SK-N-MC (cell line): ENCODE measurements at regions not wholly inside any gene's neighbourhood (a gene's known extent, or its start where the extent isn't known, plus 50 kb on each side); places are given as distances from the start of the nearest gene placed in this dataset.

Experiments
- EZH2 ChIP-seq: fragments of 200-600 bp; sonication (generic); IDR thresholded peaks from one replicate; pipeline ENCODE4 v1.6.1; 2017; ENCODE audit warnings: antibody characterized with exemption
- FOXP2 ChIP-seq: optimal IDR thresholded peaks from 2 replicates; pipeline ENCODE3; 2011; ENCODE audit warnings: mild to moderate bottlenecking, moderate library complexity; ENCODE audit not compliant: insufficient read depth; ENCODE audit errors: extremely low read length, control extremely low read depth
- POLR2AphosphoS5 ChIP-seq: IDR thresholded peaks from 2 replicates; pipeline ENCODE4 v1.6.1; 2012; ENCODE audit warnings: mild to moderate bottlenecking, low read depth, low read length, borderline replicate concordance

- TF ChIP-seq POLR2AphosphoS5 (no peak), EZH2 (no peak), FOXP2 (no peak)
These were observed 418.8 kb upstream of the ALCAM start for GRCh38 chr3:104947943-104948342.
